Smooth muscle cell (in vitro differentiated cells): ENCODE measurements at regions not wholly inside any gene's neighbourhood (a gene's known extent, or its start where the extent isn't known, plus 50 kb on each side); places are given as distances from the start of the nearest gene placed in this dataset.

Experiments used
- DNase-seq: peaks from one replicate; lab custom pipeline; 2025; ENCODE audit not compliant: unreplicated experiment; lab: John Stamatoyannopoulos, UW
- H2AFZ ChIP-seq: fragments of 200-600 bp; sonication (generic); 2 replicates; pipeline ENCODE4 v1.6.0; 2016; ENCODE audit warnings: antibody characterized with exemption, low read depth, mild to moderate bottlenecking
- H3F3A ChIP-seq: fragments of 200-600 bp; sonication (generic); 2 replicates; pipeline ENCODE4 v1.6.0; 2017; ENCODE audit warnings: antibody characterized with exemption, low read depth
- H3K27ac ChIP-seq: fragments of 200-600 bp; sonication (generic); 2 replicates; pipeline ENCODE4 v1.5.1; 2016; ENCODE audit warnings: low read depth, mild to moderate bottlenecking
- H3K27me3 ChIP-seq: fragments of 200-600 bp; sonication (generic); 2 replicates; pipeline ENCODE4 v1.6.1; 2016; ENCODE audit warnings: low read depth, mild to moderate bottlenecking
- H3K36me3 ChIP-seq: fragments of 200-600 bp; sonication (generic); 2 replicates; pipeline ENCODE4 v1.5.1; 2016; ENCODE audit warnings: low read depth
- H3K4me1 ChIP-seq: fragments of 200-600 bp; sonication (generic); 2 replicates; pipeline ENCODE4 v1.5.1; 2016; ENCODE audit warnings: low read depth
- H3K4me2 ChIP-seq: fragments of 200-600 bp; sonication (generic); 2 replicates; pipeline ENCODE4 v1.6.0; 2016; ENCODE audit warnings: mild to moderate bottlenecking
- H3K4me3 ChIP-seq: fragments of 200-600 bp; sonication (generic); 2 replicates; pipeline ENCODE4 v1.5.1; 2016; ENCODE audit warnings: mild to moderate bottlenecking
- H3K79me2 ChIP-seq: fragments of 200-600 bp; sonication (generic); 2 replicates; pipeline ENCODE4 v1.6.0; 2016; ENCODE audit warnings: low read depth, mild to moderate bottlenecking
- H3K9ac ChIP-seq: fragments of 200-600 bp; sonication (generic); 2 replicates; pipeline ENCODE4 v1.6.0; 2016; ENCODE audit warnings: low read depth
- H3K9me3 ChIP-seq: fragments of 200-600 bp; sonication (generic); replicated peaks from 2 replicates; pipeline ENCODE4 v1.5.1; 2016; ENCODE audit warnings: low read depth
- H4K20me1 ChIP-seq: fragments of 200-600 bp; sonication (generic); 2 replicates; pipeline ENCODE4 v1.6.0; 2016; ENCODE audit warnings: low read depth
- whole genome bisulfite sequencing: methylation state at CpG from one replicate; pipeline ENCODE4 v1.1.7; 2016; ENCODE audit warnings: low lambda C conversion rate; 5-methylcytosine and 5-hydroxymethylcytosine counted together
- TF ChIP-seq, protein P1 (sequence below): fragments of 200-600 bp; sonication (generic); IDR thresholded peaks from 2 replicates; pipeline ENCODE4 v1.5.1; 2017; ENCODE audit warnings: borderline replicate concordance, mild to moderate bottlenecking, antibody characterized with exemption; ENCODE audit not compliant: insufficient read depth, poor library complexity, severe bottlenecking

DNA sequence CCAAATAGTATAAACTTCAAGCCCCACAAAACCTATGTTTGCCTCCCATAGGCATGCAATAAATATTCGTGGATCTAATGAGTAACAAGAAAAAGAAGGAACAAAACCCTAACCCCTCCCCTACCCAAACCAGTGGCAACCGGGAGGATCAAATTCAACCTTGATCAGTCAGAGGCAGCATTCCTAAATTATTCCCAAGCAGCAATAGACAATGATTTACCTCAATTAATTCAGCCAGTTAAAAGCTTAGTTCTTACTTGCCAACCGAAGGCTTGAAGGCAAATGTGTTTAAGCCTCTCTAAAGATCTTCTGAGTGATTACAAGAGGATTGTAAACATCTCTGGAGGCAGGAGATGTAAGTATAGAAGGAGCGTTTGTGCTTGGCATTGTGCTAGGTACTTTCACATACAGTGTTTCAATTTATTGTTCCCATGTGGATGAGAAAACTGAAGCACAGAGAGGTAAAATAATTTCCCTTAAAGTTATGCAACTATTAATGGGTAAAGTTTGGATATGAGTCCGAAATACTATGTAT is 197.7 kb downstream of the MTX2 start:
- Histone ChIP-seq H3K27me3 (peaks cover 50% of the 10 kb centered on the region), H3K27ac (no peak overlapping the region), H3K4me3 (no peak overlapping the region), H3K9me3 (no peaks in the 10 kb centered on the region), H3F3A (no peaks in the 10 kb centered on the region), H3K4me1 (no peaks in the 10 kb centered on the region), H3K79me2 (no peaks in the 10 kb centered on the region), H3K4me2 (no peak overlapping the region), H3K36me3 (no peaks in the 10 kb centered on the region), H4K20me1 (no peaks in the 10 kb centered on the region), H3K9ac (no peak overlapping the region), H2AFZ (no peak overlapping the region)
- TF ChIP-seq, protein P1, sequence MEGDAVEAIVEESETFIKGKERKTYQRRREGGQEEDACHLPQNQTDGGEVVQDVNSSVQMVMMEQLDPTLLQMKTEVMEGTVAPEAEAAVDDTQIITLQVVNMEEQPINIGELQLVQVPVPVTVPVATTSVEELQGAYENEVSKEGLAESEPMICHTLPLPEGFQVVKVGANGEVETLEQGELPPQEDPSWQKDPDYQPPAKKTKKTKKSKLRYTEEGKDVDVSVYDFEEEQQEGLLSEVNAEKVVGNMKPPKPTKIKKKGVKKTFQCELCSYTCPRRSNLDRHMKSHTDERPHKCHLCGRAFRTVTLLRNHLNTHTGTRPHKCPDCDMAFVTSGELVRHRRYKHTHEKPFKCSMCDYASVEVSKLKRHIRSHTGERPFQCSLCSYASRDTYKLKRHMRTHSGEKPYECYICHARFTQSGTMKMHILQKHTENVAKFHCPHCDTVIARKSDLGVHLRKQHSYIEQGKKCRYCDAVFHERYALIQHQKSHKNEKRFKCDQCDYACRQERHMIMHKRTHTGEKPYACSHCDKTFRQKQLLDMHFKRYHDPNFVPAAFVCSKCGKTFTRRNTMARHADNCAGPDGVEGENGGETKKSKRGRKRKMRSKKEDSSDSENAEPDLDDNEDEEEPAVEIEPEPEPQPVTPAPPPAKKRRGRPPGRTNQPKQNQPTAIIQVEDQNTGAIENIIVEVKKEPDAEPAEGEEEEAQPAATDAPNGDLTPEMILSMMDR, result no peak
- WGBS, result 71% methylated on average over 5 of the region's 5 CpGs
- DNase-seq, result no peak

DNA sequence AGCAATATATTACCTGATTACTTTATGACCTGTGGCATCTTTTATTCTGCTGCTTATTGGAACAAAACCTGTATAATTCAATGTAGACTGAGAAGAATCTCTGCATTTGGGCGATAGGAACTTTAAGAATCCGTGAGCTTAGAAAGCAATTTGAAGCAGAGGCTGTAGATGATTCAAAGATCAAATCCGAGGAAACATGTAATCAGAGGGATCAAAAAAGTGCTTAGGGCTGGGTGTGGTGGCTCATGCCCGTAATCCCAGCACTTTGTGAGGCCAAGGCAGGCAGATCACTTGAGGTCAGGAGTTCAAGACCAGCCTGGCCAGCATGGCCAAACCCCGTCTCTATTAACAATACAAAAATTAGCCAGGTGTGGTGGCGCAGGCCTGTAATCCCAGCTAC is 198.4 kb downstream of the MTX2 start:
- Histone ChIP-seq H3K4me2 (no peak overlapping the region), H2AFZ (no peak overlapping the region)
- 74% methylated on average over 6 of the region's 6 CpGs for WGBS

DNA sequence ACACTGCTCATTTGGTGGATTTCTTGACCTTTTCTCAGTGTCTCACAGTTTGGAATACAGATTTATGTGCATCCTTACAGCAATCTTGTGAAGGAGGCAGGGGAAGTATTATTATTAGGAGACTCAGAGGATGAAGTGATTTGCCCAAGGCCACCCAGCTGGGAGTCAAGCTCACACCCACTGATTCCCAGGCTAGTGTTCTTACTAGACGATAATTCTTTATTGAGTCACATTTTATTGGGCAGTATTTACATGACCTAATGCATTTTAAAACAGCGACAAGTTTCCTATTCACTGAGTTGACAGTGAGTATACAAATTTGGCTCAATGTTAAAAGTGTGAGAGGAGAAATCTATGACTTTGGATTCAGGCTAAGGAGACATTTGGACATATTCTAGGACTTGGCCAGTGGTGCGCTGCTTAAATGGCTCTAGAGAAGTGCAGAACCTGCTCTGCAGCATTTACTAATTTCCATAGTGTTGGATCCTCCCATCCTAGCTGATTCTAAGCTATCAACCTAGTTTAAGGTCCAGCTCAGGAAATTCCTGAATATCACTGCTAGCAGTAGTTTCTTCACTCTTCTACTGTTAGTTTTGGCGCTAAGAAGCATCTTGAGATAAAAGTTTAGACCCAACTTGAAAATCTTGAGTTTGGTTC is 199.3 kb downstream of the MTX2 start:
- 69% methylated on average over 4 of the region's 4 CpGs for WGBS
- Histone ChIP-seq H3K79me2 (no peaks in the 10 kb centered on the region), H3K27me3 (peaks cover 40% of the 10 kb centered on the region), H3K4me3 (no peak overlapping the region), H3K4me2 (no peak overlapping the region), H3K9ac (no peak overlapping the region), H4K20me1 (no peaks in the 10 kb centered on the region), H3K36me3 (no peaks in the 10 kb centered on the region), H3K9me3 (no peaks in the 10 kb centered on the region), H3K4me1 (no peaks in the 10 kb centered on the region), H2AFZ (no peak overlapping the region), H3F3A (no peaks in the 10 kb centered on the region), H3K27ac (no peak overlapping the region)
- TF ChIP-seq, protein P1, result no peak
- DNase-seq, result no peak

More for the DNA sequence above, 198.4 kb downstream of the MTX2 start:
- TF ChIP-seq, protein P1, result no peak
- H3K79me2 ChIP-seq, result no peaks in the 10 kb centered on the region
- no peaks in the 10 kb centered on the region for H3K9me3 ChIP-seq
- no peaks in the 10 kb centered on the region for H3F3A ChIP-seq
- no peaks in the 10 kb centered on the region for H3K4me1 ChIP-seq
- H3K9ac ChIP-seq, result no peak overlapping the region
- H3K4me3 ChIP-seq, result no peak overlapping the region
- no peaks in the 10 kb centered on the region for H4K20me1 ChIP-seq
- no peak overlapping the region for H3K27ac ChIP-seq
- DNase-seq, result no peak
- H3K36me3 ChIP-seq, result no peaks in the 10 kb centered on the region
- H3K27me3 ChIP-seq, result peaks cover 47% of the 10 kb centered on the region

DNA sequence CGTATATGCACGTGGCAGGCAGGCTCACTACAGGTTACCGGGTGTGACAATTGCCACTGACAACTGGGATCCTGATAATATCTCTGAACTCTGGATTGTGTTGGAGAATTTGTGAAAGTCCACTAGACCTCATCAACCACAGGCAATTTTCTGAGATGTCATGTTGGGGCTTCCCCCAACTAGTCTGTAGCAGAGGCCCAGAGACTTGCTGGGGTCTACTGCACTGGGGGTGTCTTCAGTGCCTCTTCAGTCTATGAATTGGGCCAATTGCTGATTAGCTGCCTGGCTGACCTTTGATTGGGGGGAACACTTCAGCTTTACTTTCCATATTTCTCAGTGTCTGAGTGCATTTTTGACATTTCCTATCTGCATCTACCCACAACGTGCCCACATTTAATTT is 201.5 kb downstream of the MTX2 start:
- Histone ChIP-seq H3F3A (no peaks in the 10 kb centered on the region), H3K4me3 (no peak overlapping the region), H3K9me3 (no peaks in the 10 kb centered on the region), H2AFZ (no peak overlapping the region), H3K27me3 (peaks cover 21% of the 10 kb centered on the region), H3K79me2 (no peaks in the 10 kb centered on the region), H3K27ac (no peak overlapping the region), H3K4me2 (no peak overlapping the region), H4K20me1 (no peaks in the 10 kb centered on the region), H3K9ac (no peak overlapping the region), H3K4me1 (no peaks in the 10 kb centered on the region), H3K36me3 (no peaks in the 10 kb centered on the region)
- TF ChIP-seq, protein P1, result no peak
- 75% methylated on average over 4 of the region's 4 CpGs for WGBS
- no peak for DNase-seq
